ENCODE measurements at regions not wholly inside any gene's neighbourhood (a gene's known extent, or its start where the extent isn't known, plus 50 kb on each side); places are given as distances from the start of the nearest gene placed in this dataset.
"Not testable (repeated sequence)": the region's sequence is repeated elsewhere in the genome, so short reads cannot be mapped to it uniquely, and the experiment has no call there.

- no peak overlapping the region for H3K27ac ChIP-seq (ENCODE audit: low read length)
- no peaks in the 10 kb centered on the region for H3K27me3 ChIP-seq (ENCODE audit: low read depth, low read length)
- H3K36me3 ChIP-seq (ENCODE audit: control insufficient read depth in 1 of 2, insufficient read depth in 2 of 2, low read length in 2 of 2): no peaks in the 10 kb centered on the region
- H3K4me1 ChIP-seq (ENCODE audit: control insufficient read depth in 1 of 2, insufficient read depth in 2 of 2, low read length in 2 of 2): no peaks in the 10 kb centered on the region
- H3K4me3 ChIP-seq (ENCODE audit: low read depth in 1 of 2, low read length in 2 of 2): no peak overlapping the region
- H3K9me3 ChIP-seq (ENCODE audit: control insufficient read depth in 1 of 2, low read length in 2 of 2): no peaks in the 10 kb centered on the region
Observed at GRCh38 chr4:49217492-49217891, 231.4 kb downstream of the CWH43 start.

- H3K4me3 ChIP-seq (ENCODE audit: low read depth in 1 of 2, low read length in 2 of 2); H3K9me3 ChIP-seq (ENCODE audit: control insufficient read depth in 1 of 2, low read length in 2 of 2): not testable (repeated sequence)
Observed at GRCh38 chr4:49218094-49218493, 232.0 kb downstream of the CWH43 start.

GRCh38 chr4:49218931-49219330 is 232.9 kb downstream of the CWH43 start:
- not testable (repeated sequence) for H3K27ac ChIP-seq (ENCODE audit: low read length); H3K36me3 ChIP-seq (ENCODE audit: control insufficient read depth in 1 of 2, insufficient read depth in 2 of 2, low read length in 2 of 2); H3K4me1 ChIP-seq (ENCODE audit: control insufficient read depth in 1 of 2, insufficient read depth in 2 of 2, low read length in 2 of 2); H3K4me3 ChIP-seq (ENCODE audit: low read depth in 1 of 2, low read length in 2 of 2); H3K27me3 ChIP-seq (ENCODE audit: low read depth, low read length); H3K9me3 ChIP-seq (ENCODE audit: control insufficient read depth in 1 of 2, low read length in 2 of 2)

More at GRCh38 chr4:49218094-49218493, 232.0 kb downstream of the CWH43 start:
- H3K4me1 ChIP-seq (ENCODE audit: control insufficient read depth in 1 of 2, insufficient read depth in 2 of 2, low read length in 2 of 2); H3K27me3 ChIP-seq (ENCODE audit: low read depth, low read length); H3K27ac ChIP-seq (ENCODE audit: low read length); H3K36me3 ChIP-seq (ENCODE audit: control insufficient read depth in 1 of 2, insufficient read depth in 2 of 2, low read length in 2 of 2): not testable (repeated sequence)

GRCh38 chr4:49219489-49220225 is 233.6 kb downstream of the CWH43 start:
- H3K27me3 ChIP-seq (ENCODE audit: low read depth, low read length); H3K4me3 ChIP-seq (ENCODE audit: low read depth in 1 of 2, low read length in 2 of 2); H3K9me3 ChIP-seq (ENCODE audit: control insufficient read depth in 1 of 2, low read length in 2 of 2); H3K4me1 ChIP-seq (ENCODE audit: control insufficient read depth in 1 of 2, insufficient read depth in 2 of 2, low read length in 2 of 2); H3K36me3 ChIP-seq (ENCODE audit: control insufficient read depth in 1 of 2, insufficient read depth in 2 of 2, low read length in 2 of 2); H3K27ac ChIP-seq (ENCODE audit: low read length): not testable (repeated sequence)

- Histone ChIP-seq H3K9me3 (ENCODE audit: control insufficient read depth in 1 of 2, low read length in 2 of 2) (no peaks in the 10 kb centered on the region), H3K27ac (ENCODE audit: low read length) (no peak overlapping the region), H3K4me3 (ENCODE audit: low read depth in 1 of 2, low read length in 2 of 2) (no peak overlapping the region), H3K36me3 (ENCODE audit: control insufficient read depth in 1 of 2, insufficient read depth in 2 of 2, low read length in 2 of 2) (no peaks in the 10 kb centered on the region), H3K4me1 (ENCODE audit: control insufficient read depth in 1 of 2, insufficient read depth in 2 of 2, low read length in 2 of 2) (no peaks in the 10 kb centered on the region), H3K27me3 (ENCODE audit: low read depth, low read length) (no peaks in the 10 kb centered on the region)
Observed at GRCh38 chr4:49221209-49221608, 235.1 kb downstream of the CWH43 start.

GRCh38 chr4:49222810-49223209 is 236.7 kb downstream of the CWH43 start:
- H3K4me1 ChIP-seq (ENCODE audit: control insufficient read depth in 1 of 2, insufficient read depth in 2 of 2, low read length in 2 of 2); H3K36me3 ChIP-seq (ENCODE audit: control insufficient read depth in 1 of 2, insufficient read depth in 2 of 2, low read length in 2 of 2); H3K9me3 ChIP-seq (ENCODE audit: control insufficient read depth in 1 of 2, low read length in 2 of 2); H3K4me3 ChIP-seq (ENCODE audit: low read depth in 1 of 2, low read length in 2 of 2); H3K27ac ChIP-seq (ENCODE audit: low read length); H3K27me3 ChIP-seq (ENCODE audit: low read depth, low read length): not testable (repeated sequence)

- H3K4me3 ChIP-seq (ENCODE audit: low read depth in 1 of 2, low read length in 2 of 2); H3K9me3 ChIP-seq (ENCODE audit: control insufficient read depth in 1 of 2, low read length in 2 of 2); H3K27ac ChIP-seq (ENCODE audit: low read length); H3K4me1 ChIP-seq (ENCODE audit: control insufficient read depth in 1 of 2, insufficient read depth in 2 of 2, low read length in 2 of 2); H3K27me3 ChIP-seq (ENCODE audit: low read depth, low read length); H3K36me3 ChIP-seq (ENCODE audit: control insufficient read depth in 1 of 2, insufficient read depth in 2 of 2, low read length in 2 of 2): not testable (repeated sequence)
Observed at GRCh38 chr4:49226216-49226866, 240.3 kb downstream of the CWH43 start.

- not testable (repeated sequence) for H3K4me1 ChIP-seq (ENCODE audit: control insufficient read depth in 1 of 2, insufficient read depth in 2 of 2, low read length in 2 of 2); H3K36me3 ChIP-seq (ENCODE audit: control insufficient read depth in 1 of 2, insufficient read depth in 2 of 2, low read length in 2 of 2); H3K27ac ChIP-seq (ENCODE audit: low read length); H3K4me3 ChIP-seq (ENCODE audit: low read depth in 1 of 2, low read length in 2 of 2); H3K9me3 ChIP-seq (ENCODE audit: control insufficient read depth in 1 of 2, low read length in 2 of 2); H3K27me3 ChIP-seq (ENCODE audit: low read depth, low read length)
Observed at GRCh38 chr4:49227941-49228340, 241.9 kb downstream of the CWH43 start.

GRCh38 chr4:49229243-49229642 is 243.2 kb downstream of the CWH43 start:
- not testable (repeated sequence) for H3K36me3 ChIP-seq (ENCODE audit: control insufficient read depth in 1 of 2, insufficient read depth in 2 of 2, low read length in 2 of 2); H3K27ac ChIP-seq (ENCODE audit: low read length); H3K4me3 ChIP-seq (ENCODE audit: low read depth in 1 of 2, low read length in 2 of 2); H3K4me1 ChIP-seq (ENCODE audit: control insufficient read depth in 1 of 2, insufficient read depth in 2 of 2, low read length in 2 of 2); H3K27me3 ChIP-seq (ENCODE audit: low read depth, low read length); H3K9me3 ChIP-seq (ENCODE audit: control insufficient read depth in 1 of 2, low read length in 2 of 2)

GRCh38 chr4:49229713-49230112 is 243.6 kb downstream of the CWH43 start:
- H3K27ac ChIP-seq (ENCODE audit: low read length); H3K36me3 ChIP-seq (ENCODE audit: control insufficient read depth in 1 of 2, insufficient read depth in 2 of 2, low read length in 2 of 2); H3K4me1 ChIP-seq (ENCODE audit: control insufficient read depth in 1 of 2, insufficient read depth in 2 of 2, low read length in 2 of 2); H3K27me3 ChIP-seq (ENCODE audit: low read depth, low read length); H3K9me3 ChIP-seq (ENCODE audit: control insufficient read depth in 1 of 2, low read length in 2 of 2); H3K4me3 ChIP-seq (ENCODE audit: low read depth in 1 of 2, low read length in 2 of 2): not testable (repeated sequence)

- not testable (repeated sequence) for H3K4me3 ChIP-seq (ENCODE audit: low read depth in 1 of 2, low read length in 2 of 2); H3K9me3 ChIP-seq (ENCODE audit: control insufficient read depth in 1 of 2, low read length in 2 of 2); H3K27me3 ChIP-seq (ENCODE audit: low read depth, low read length); H3K36me3 ChIP-seq (ENCODE audit: control insufficient read depth in 1 of 2, insufficient read depth in 2 of 2, low read length in 2 of 2); H3K27ac ChIP-seq (ENCODE audit: low read length); H3K4me1 ChIP-seq (ENCODE audit: control insufficient read depth in 1 of 2, insufficient read depth in 2 of 2, low read length in 2 of 2)
Observed at GRCh38 chr4:49233346-49233745, 247.3 kb downstream of the CWH43 start.

- not testable (repeated sequence) for H3K36me3 ChIP-seq (ENCODE audit: control insufficient read depth in 1 of 2, insufficient read depth in 2 of 2, low read length in 2 of 2); H3K4me3 ChIP-seq (ENCODE audit: low read depth in 1 of 2, low read length in 2 of 2); H3K9me3 ChIP-seq (ENCODE audit: control insufficient read depth in 1 of 2, low read length in 2 of 2); H3K27me3 ChIP-seq (ENCODE audit: low read depth, low read length); H3K27ac ChIP-seq (ENCODE audit: low read length); H3K4me1 ChIP-seq (ENCODE audit: control insufficient read depth in 1 of 2, insufficient read depth in 2 of 2, low read length in 2 of 2)
Observed at GRCh38 chr4:49233749-49234148, 247.7 kb downstream of the CWH43 start.
